ENCODE measurements at regions not wholly inside any gene's neighbourhood (a gene's known extent, or its start where the extent isn't known, plus 50 kb on each side); places are given as distances from the start of the nearest gene placed in this dataset.

GRCh38 chr13:109680288-109680687, 106.1 kb downstream of the IRS2 start:
- Histone ChIP-seq H3K36me3 (no peaks in the 10 kb centered on the region), H3K4me3 (no peak overlapping the region), H3K27ac (no peak overlapping the region), H3K9me3 (no peaks in the 10 kb centered on the region), H3K27me3 (no peaks in the 10 kb centered on the region), H3K4me1 (no peaks in the 10 kb centered on the region)
- no peak for DNase-seq
- TF ChIP-seq POLR2A (IDR thresholded peaks at IDR 0.05): no peak
- TF ChIP-seq CTCF (IDR thresholded peaks at IDR 0.05): no peak
- intact Hi-C loops (cut with DNase I; ENCODE audit: low total_unique reads): no loop called here

GRCh38 chr13:109678459-109678858, 107.9 kb downstream of the IRS2 start:
- H3K36me3 ChIP-seq: no peaks in the 10 kb centered on the region
- H3K9me3 ChIP-seq: no peaks in the 10 kb centered on the region
- H3K4me1 ChIP-seq: no peaks in the 10 kb centered on the region
- intact Hi-C loops (cut with DNase I; ENCODE audit: low total_unique reads): no loop called here
- no peak for DNase-seq
- no peaks in the 10 kb centered on the region for H3K27me3 ChIP-seq
- no peak overlapping the region for H3K4me3 ChIP-seq
- H3K27ac ChIP-seq: no peak overlapping the region
- no peak for TF ChIP-seq CTCF (IDR thresholded peaks at IDR 0.05)

- TF ChIP-seq POLR2A (IDR thresholded peaks at IDR 0.05): no peak
- TF ChIP-seq CTCF (IDR thresholded peaks at IDR 0.05): no peak
- Histone ChIP-seq H3K4me3 (no peak overlapping the region), H3K36me3 (no peaks in the 10 kb centered on the region), H3K9me3 (no peaks in the 10 kb centered on the region), H3K4me1 (no peaks in the 10 kb centered on the region), H3K27ac (no peak overlapping the region), H3K27me3 (no peaks in the 10 kb centered on the region)
- intact Hi-C loops (cut with DNase I; ENCODE audit: low total_unique reads): no loop called here
- no peak for DNase-seq
Observed at GRCh38 chr13:109677206-109677605, 109.2 kb downstream of the IRS2 start.

- intact Hi-C loops (cut with DNase I; ENCODE audit: low total_unique reads): no loop called here
- no peaks in the 10 kb centered on the region for H3K27me3 ChIP-seq
- H3K4me1 ChIP-seq: no peaks in the 10 kb centered on the region
- no peaks in the 10 kb centered on the region for H3K36me3 ChIP-seq
- H3K9me3 ChIP-seq: no peaks in the 10 kb centered on the region
- H3K4me3 ChIP-seq: no peak overlapping the region
- no peak overlapping the region for H3K27ac ChIP-seq
- no peak for TF ChIP-seq POLR2A (IDR thresholded peaks at IDR 0.05)
- TF ChIP-seq CTCF (IDR thresholded peaks at IDR 0.05): no peak
- DNase-seq: no peak
Observed at GRCh38 chr13:109673477-109673876, 112.9 kb downstream of the IRS2 start.

- TF ChIP-seq CTCF (IDR thresholded peaks at IDR 0.05) (no peak), POLR2A (IDR thresholded peaks at IDR 0.05) (no peak)
- Histone ChIP-seq H3K4me1 (no peaks in the 10 kb centered on the region), H3K4me3 (no peak overlapping the region), H3K27me3 (no peaks in the 10 kb centered on the region), H3K36me3 (no peaks in the 10 kb centered on the region), H3K27ac (no peak overlapping the region), H3K9me3 (no peaks in the 10 kb centered on the region)
- no peak for DNase-seq
- intact Hi-C loops (cut with DNase I; ENCODE audit: low total_unique reads): no loop called here
Observed at GRCh38 chr13:109672545-109672944, 113.8 kb downstream of the IRS2 start.
